Suprapubic skin (tissue), 4 donors: ENCODE measurements at regions not wholly inside any gene's neighbourhood (a gene's known extent, or its start where the extent isn't known, plus 50 kb on each side); places are given as distances from the start of the nearest gene placed in this dataset.

Experiments used
- CTCF ChIP-seq, 2 donors: fragments of 200-600 bp in 1 of 2; fragments of 450-650 bp in 1 of 2; sonication (generic) in 1 of 2; IDR thresholded peaks; one replicate each; pipeline ENCODE4 v1.5.1; 2016 to 2019; ENCODE audit warnings: antibody characterized with exemption in 2 of 2, mild to moderate bottlenecking in 1 of 2, moderate library complexity in 1 of 2
- POLR2A ChIP-seq, 2 donors: fragments of 450-650 bp; IDR thresholded peaks; one replicate each; pipeline ENCODE4 v1.6.1; 2017; ENCODE audit warnings: antibody characterized with exemption in 2 of 2, mild to moderate bottlenecking in 2 of 2, moderate library complexity in 2 of 2
- POLR2AphosphoS5 ChIP-seq, 3 donors: sonication (generic); formaldehyde crosslinking; IDR thresholded peaks; one replicate each; pipeline ENCODE4 v1.6.1; 2017; ENCODE audit warnings: antibody characterized with exemption in 3 of 3

GRCh38 chr12:71218616-71219015 lies 60.8 kb upstream of the TSPAN8 start:
- TF ChIP-seq CTCF (IDR thresholded peaks at IDR 0.05) (no peak), POLR2A (IDR thresholded peaks at IDR 0.05) (no peak), POLR2AphosphoS5 (IDR thresholded peaks at IDR 0.05) (no peak)
